Stimulated activated naive CD8-positive, alpha-beta T cell treated with anti-CD3 and anti-CD28 coated beads, Interleukin-15, amount 100 ng/mL, for 72 hours (primary cell): ENCODE measurements at regions not wholly inside any gene's neighbourhood (a gene's known extent, or its start where the extent isn't known, plus 50 kb on each side); places are given as distances from the start of the nearest gene placed in this dataset.
"Not testable (repeated sequence)": the region's sequence is repeated elsewhere in the genome, so short reads cannot be mapped to it uniquely, and the experiment has no call there.

Source experiments
- ATAC-seq: fragments of 150-1000 bp; cut with Tn5 transposase; 2 replicates; pipeline ENCODE4 v1.10.0; 2021; ENCODE audit warnings: mild to moderate bottlenecking, moderate library complexity
- DNase-seq, 2 donors: peaks; one replicate each; pipeline ENCODE4 v3.0.0; 2021 to 2022
- H3K27ac Mint-ChIP-seq, 2 donors: one replicate each; pipeline ENCODE4 v1.8.0; 2022; ENCODE audit warnings: mild to moderate bottlenecking in 2 of 2, mixed read lengths in 2 of 2, moderate library complexity in 2 of 2
- H3K27me3 Mint-ChIP-seq: one replicate; pipeline ENCODE4 v1.8.0; 2022; ENCODE audit warnings: mixed read lengths
- H3K4me1 Mint-ChIP-seq: one replicate; pipeline ENCODE4 v1.8.0; 2022; ENCODE audit warnings: mild to moderate bottlenecking, mixed read lengths
- H3K4me3 Mint-ChIP-seq, 2 donors: one replicate each; pipeline ENCODE4 v1.8.0; 2022; ENCODE audit warnings: mild to moderate bottlenecking in 2 of 2, mixed read lengths in 2 of 2, moderate library complexity in 1 of 2
- H3K9me3 Mint-ChIP-seq, 2 donors: one replicate each; pipeline ENCODE4 v1.8.0; 2022; ENCODE audit warnings: mixed read lengths in 2 of 2

DNA sequence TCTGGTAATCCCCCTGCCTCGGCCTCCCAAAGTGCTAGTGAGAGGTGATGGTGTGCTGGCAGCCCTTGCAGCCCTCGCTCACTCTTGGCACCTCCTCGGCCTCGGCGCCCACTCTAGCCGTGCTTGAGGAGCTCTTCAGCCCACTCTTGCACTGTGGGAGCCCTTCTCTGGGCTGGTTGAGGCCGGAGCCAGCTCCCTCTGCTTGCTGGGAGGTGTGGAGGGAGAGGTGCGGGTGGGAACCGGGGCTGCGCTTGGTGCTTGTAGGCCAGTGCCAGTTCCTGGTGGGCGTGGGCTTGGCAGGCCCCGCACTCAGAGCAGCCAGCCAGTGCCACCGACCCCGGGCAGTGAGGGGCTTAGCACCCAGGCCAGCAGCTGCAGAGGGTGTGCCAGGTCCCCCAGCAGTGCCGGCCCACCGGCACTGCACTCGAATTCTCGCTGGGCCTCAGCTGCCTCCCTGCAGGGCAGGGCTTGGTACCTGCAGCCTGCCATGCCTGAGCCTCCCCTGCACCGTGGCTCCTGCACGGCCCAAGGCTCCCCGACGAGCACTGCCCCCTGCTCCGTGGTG lies 189.0 kb upstream of the ASCC3 start:
- H3K27ac Mint-ChIP-seq = no peak overlapping the region
- ATAC-seq (no peak), DNase-seq (no peak)
- H3K4me3 Mint-ChIP-seq = no peak overlapping the region
- no peaks in the 10 kb centered on the region for H3K27me3 Mint-ChIP-seq
- no peaks in the 10 kb centered on the region for H3K4me1 Mint-ChIP-seq
- peaks cover 6 to 28% of the 10 kb centered on the region in 2 donors for H3K9me3 Mint-ChIP-seq

GRCh38 chr6:101077344-101077743 lies 196.2 kb upstream of the ASCC3 start:
- H3K4me3 Mint-ChIP-seq = no peak overlapping the region
- no peaks in the 10 kb centered on the region for H3K27me3 Mint-ChIP-seq
- peaks cover 0 to 16% of the 10 kb centered on the region in 2 donors for H3K9me3 Mint-ChIP-seq
- H3K27ac Mint-ChIP-seq = no peak overlapping the region
- H3K4me1 Mint-ChIP-seq = no peaks in the 10 kb centered on the region
- no peak for DNase-seq
- ATAC-seq = no peak

DNA sequence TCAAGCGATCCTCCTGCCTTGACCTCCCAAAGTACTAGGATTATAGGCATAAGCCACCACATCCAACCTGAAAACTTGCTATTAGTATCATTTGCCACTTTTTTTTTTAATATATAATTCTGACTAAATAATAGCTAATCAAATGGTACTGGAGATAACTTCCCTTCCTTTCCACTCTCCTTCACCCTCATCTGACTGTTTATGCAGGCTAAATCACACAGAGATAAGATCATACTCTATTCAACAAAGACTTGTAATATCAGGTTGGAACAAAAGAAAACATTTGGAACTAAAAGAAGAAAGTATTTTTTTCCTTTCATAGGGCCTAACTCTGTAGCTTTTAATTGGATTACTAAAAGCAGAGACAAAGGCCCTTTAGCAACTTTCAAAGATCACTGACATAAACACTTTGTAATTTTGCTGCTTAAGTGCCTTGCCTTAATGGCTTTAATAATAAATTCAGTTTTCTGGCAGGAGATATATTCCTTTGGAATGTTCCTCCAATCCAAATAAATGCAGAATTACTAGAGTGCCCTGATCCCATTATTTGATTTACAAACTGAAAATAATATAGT lies 198.7 kb upstream of the ASCC3 start:
- H3K4me1 Mint-ChIP-seq = no peaks in the 10 kb centered on the region
- H3K27me3 Mint-ChIP-seq = no peaks in the 10 kb centered on the region
- no peak for DNase-seq
- ATAC-seq = no peak
- no peak overlapping the region for H3K4me3 Mint-ChIP-seq
- H3K9me3 Mint-ChIP-seq = peaks cover 0 to 16% of the 10 kb centered on the region in 2 donors
- no peak overlapping the region for H3K27ac Mint-ChIP-seq

GRCh38 chr6:101080597-101080996 lies 199.5 kb upstream of the ASCC3 start:
- no peak for DNase-seq
- no peak for ATAC-seq
- H3K4me1 Mint-ChIP-seq = no peaks in the 10 kb centered on the region
- H3K4me3 Mint-ChIP-seq = no peak overlapping the region
- H3K27ac Mint-ChIP-seq = no peak overlapping the region
- H3K27me3 Mint-ChIP-seq = no peaks in the 10 kb centered on the region
- peaks cover 0 to 16% of the 10 kb centered on the region in 2 donors for H3K9me3 Mint-ChIP-seq

GRCh38 chr6:101083533-101084175 lies 202.5 kb upstream of the ASCC3 start:
- ATAC-seq (no peak), DNase-seq (no peak)
- no peak overlapping the region for H3K27ac Mint-ChIP-seq
- no peak overlapping the region for H3K4me3 Mint-ChIP-seq
- no peaks in the 10 kb centered on the region for H3K4me1 Mint-ChIP-seq
- no peaks in the 10 kb centered on the region for H3K27me3 Mint-ChIP-seq
- peaks cover 0 to 6% of the 10 kb centered on the region in 2 donors for H3K9me3 Mint-ChIP-seq

DNA sequence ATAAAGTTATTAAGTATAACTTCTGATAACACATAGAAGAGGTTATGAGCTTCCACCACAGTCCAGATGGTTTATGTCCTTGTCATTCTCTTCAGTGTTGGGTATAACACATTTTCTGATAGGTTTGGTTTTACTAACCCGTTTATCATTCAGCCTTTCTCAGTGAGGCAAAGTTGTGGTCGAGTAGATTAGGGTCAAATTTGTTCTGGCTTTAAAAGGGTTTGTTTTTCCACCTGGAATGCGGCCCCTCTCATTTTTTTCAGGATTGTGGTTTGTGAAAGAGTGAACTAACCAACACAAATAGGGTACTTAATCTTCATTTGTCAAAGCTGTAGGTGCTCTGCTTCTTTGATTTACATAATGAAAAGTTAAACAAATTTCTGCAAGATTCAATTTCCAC lies 204.2 kb upstream of the ASCC3 start:
- Mint-ChIP-seq H3K9me3 (peaks cover 0 to 12% of the 10 kb centered on the region in 2 donors), H3K4me3 (no peak overlapping the region), H3K27me3 (no peaks in the 10 kb centered on the region), H3K27ac (no peak overlapping the region), H3K4me1 (no peaks in the 10 kb centered on the region)
- ATAC-seq = no peak
- no peak for DNase-seq

- no peak for ATAC-seq
- Mint-ChIP-seq H3K4me1 (no peaks in the 10 kb centered on the region), H3K27me3 (no peaks in the 10 kb centered on the region), H3K9me3 (peaks cover 8 to 22% of the 10 kb centered on the region in 2 donors), H3K4me3 (no peak overlapping the region), H3K27ac (no peak overlapping the region)
- no peak for DNase-seq
These were observed 205.3 kb upstream of the ASCC3 start for GRCh38 chr6:101086473-101086872.

DNA sequence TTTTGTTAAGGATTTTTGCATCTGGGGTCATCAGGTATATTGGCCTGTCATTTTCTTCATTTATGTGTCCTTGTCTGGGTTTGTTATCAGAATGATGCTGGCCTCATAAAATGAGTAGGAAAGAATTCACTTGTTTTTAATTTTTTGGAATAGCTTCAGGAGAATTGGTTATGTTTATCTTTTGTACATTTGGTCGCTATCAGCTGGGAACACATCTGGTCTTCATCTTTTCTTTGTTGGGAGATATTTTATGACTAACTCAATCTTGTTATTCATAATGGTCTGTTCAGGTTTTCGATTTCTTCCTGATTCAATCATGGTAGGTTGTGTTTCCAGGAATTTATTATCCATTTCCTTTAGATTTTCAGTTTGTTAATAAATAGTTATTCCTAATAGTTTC lies 207.5 kb upstream of the ASCC3 start:
- H3K4me3 Mint-ChIP-seq = no peak overlapping the region
- H3K27me3 Mint-ChIP-seq = no peaks in the 10 kb centered on the region
- ATAC-seq (no peak), DNase-seq (no peak)
- no peaks in the 10 kb centered on the region for H3K4me1 Mint-ChIP-seq
- peaks cover 9 to 42% of the 10 kb centered on the region in 2 donors for H3K9me3 Mint-ChIP-seq
- no peak overlapping the region for H3K27ac Mint-ChIP-seq

DNA sequence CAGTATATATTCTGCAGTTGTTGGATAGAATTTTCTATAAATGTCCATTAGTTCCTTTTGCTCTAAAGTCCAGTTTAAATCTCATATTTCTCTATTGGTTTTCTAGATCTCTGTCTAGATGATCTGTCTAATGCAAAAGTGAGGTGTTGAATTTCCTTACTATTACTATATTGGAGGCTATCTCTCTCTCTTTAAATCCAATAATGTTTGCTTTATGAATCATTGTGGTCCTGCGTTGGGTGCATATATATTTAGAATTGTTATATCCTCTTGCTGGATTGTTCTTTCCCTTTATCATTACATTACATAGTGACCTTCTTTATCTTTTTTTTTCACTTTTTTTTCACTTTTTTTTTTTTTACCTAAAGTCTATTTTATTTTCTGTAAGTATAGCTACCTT lies 208.5 kb upstream of the ASCC3 start:
- DNase-seq = no peak
- Mint-ChIP-seq H3K4me3 (no peak overlapping the region), H3K9me3 (peaks cover 9 to 44% of the 10 kb centered on the region in 2 donors), H3K27ac (no peak overlapping the region), H3K27me3 (no peaks in the 10 kb centered on the region), H3K4me1 (no peaks in the 10 kb centered on the region)
- ATAC-seq = no peak

- Mint-ChIP-seq H3K4me1 (no peaks in the 10 kb centered on the region), H3K9me3 (peaks cover 9 to 44% of the 10 kb centered on the region in 2 donors)
These were observed 209.2 kb upstream of the ASCC3 start for GRCh38 chr6:101090281-101090680.

GRCh38 chr6:101098605-101099004 lies 217.5 kb upstream of the ASCC3 start:
- H3K9me3 Mint-ChIP-seq, H3K27ac Mint-ChIP-seq, ATAC-seq, H3K27me3 Mint-ChIP-seq, H3K4me1 Mint-ChIP-seq, DNase-seq, H3K4me3 Mint-ChIP-seq: not testable (repeated sequence)

More at GRCh38 chr6:101090281-101090680, 209.2 kb upstream of the ASCC3 start:
- Mint-ChIP-seq H3K4me3 (no peak overlapping the region), H3K27ac (no peak overlapping the region), H3K27me3 (no peaks in the 10 kb centered on the region)
- DNase-seq (no peak), ATAC-seq (no peak)

DNA sequence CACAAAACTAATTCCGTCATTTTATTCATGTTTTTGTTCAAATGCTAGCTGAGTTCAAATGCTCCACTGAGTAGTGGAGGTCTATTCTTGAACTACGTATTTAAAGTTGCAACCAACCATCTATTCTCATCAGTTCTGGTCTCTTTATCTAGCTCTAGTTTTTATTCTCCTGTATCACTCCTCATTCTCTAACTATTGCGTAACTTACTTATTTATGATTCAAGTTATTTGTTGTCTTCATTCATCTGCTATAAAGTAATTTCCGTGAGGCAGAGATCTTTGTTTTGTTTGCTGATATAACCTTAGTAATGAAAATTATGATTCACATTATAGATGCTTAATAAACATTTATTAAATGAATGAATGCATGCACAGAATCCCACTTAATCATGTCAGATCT lies 221.6 kb upstream of the ASCC3 start:
- Mint-ChIP-seq H3K4me1 (no peaks in the 10 kb centered on the region), H3K4me3 (no peak overlapping the region), H3K9me3 (peaks cover 0 to 7% of the 10 kb centered on the region in 2 donors), H3K27me3 (no peaks in the 10 kb centered on the region), H3K27ac (no peak overlapping the region)
- ATAC-seq (no peak), DNase-seq (no peak)

GRCh38 chr6:101108286-101108685 lies 227.2 kb upstream of the ASCC3 start:
- no peaks in the 10 kb centered on the region for H3K4me1 Mint-ChIP-seq
- no peaks in the 10 kb centered on the region for H3K27me3 Mint-ChIP-seq
- no peak overlapping the region for H3K4me3 Mint-ChIP-seq
- no peak overlapping the region for H3K27ac Mint-ChIP-seq
- ATAC-seq (no peak), DNase-seq (no peak)
- H3K9me3 Mint-ChIP-seq = no peaks in the 10 kb centered on the region

- DNase-seq (no peak), ATAC-seq (no peak)
- Mint-ChIP-seq H3K4me3 (no peak overlapping the region), H3K27me3 (no peaks in the 10 kb centered on the region), H3K9me3 (no peaks in the 10 kb centered on the region), H3K4me1 (no peaks in the 10 kb centered on the region), H3K27ac (no peak overlapping the region)
These were observed 229.7 kb upstream of the ASCC3 start for GRCh38 chr6:101110814-101111213.

DNA sequence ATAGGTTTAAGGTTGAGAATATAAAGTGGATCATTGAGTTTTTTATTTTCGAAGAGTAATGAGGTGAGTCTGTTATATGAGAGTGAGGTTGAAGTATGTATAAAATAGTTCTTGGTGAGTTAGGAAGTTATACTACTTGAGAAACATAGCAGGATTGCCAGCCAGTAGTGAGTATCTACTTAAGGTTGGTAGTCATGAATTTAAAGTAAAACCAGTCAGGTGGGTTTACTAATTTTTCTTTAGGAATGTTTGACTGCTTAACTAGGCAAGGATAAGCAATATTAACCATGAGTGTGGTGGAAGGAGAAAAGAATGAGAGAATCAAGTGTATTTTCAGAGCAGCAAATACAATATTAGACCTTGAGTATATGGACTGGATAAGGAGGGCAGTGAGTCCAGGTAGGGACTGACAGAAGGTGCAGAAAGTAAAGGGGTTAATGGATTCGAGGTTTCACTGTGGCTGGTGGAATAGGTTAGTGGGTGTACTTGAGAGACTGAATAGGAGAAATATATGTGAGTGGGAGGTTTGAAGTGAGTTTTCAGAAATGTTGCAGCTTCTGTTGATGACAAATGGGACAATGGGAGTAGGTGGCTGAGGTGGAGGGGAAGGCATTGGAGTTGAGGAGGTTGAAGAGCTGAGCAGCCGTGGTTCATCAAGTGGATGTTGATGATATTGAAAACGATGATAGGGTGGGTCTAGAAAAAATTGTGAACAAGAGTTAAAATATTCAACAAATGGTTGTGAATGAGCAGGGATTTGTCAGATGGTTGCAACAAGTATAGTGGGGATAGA lies 232.5 kb upstream of the ASCC3 start:
- Mint-ChIP-seq H3K27me3 (no peaks in the 10 kb centered on the region), H3K27ac (no peak overlapping the region), H3K9me3 (no peaks in the 10 kb centered on the region), H3K4me1 (no peaks in the 10 kb centered on the region), H3K4me3 (no peak overlapping the region)
- no peak for ATAC-seq
- DNase-seq = no peak

DNA sequence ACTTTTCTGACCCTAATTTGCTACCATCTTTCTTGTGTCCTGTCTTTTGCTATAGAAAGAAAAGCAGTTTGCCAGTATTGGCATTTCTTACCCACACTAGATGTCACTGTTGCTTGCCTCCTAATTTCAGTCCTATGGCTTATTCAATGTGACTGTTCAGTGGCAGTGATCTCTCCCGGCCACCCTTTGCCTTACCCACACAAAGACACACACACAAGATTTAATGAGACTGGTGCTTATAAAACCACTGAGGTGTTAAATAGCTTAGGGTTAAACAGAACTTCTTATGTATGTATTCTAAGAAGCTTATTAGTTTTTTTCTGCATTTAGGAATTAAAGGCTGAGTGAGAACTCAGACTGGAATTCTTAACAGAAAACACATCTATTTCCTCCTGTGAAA lies 233.6 kb upstream of the ASCC3 start:
- ATAC-seq (no peak), DNase-seq (no peak)
- H3K4me1 Mint-ChIP-seq = no peaks in the 10 kb centered on the region
- H3K4me3 Mint-ChIP-seq = no peak overlapping the region
- H3K9me3 Mint-ChIP-seq = peaks cover 0 to 4% of the 10 kb centered on the region in 2 donors
- H3K27ac Mint-ChIP-seq = no peak overlapping the region
- no peaks in the 10 kb centered on the region for H3K27me3 Mint-ChIP-seq
